ENCODE measurements at regions not wholly inside any gene's neighbourhood (a gene's known extent, or its start where the extent isn't known, plus 50 kb on each side); places are given as distances from the start of the nearest gene placed in this dataset.

GRCh38 chr3:162842549-162843216, 1346.1 kb downstream of the OTOL1 start:
- no peak overlapping the region for H3K9ac ChIP-seq (ENCODE audit: low read depth, low read length)
- H3K36me3 ChIP-seq (ENCODE audit: insufficient read depth, low read depth, low read length): no peaks in the 10 kb centered on the region
- H3K27me3 ChIP-seq (ENCODE audit: insufficient read depth, low read length): no peaks in the 10 kb centered on the region
- H3K4me1 ChIP-seq (ENCODE audit: insufficient read depth, low read length): no peaks in the 10 kb centered on the region
- H3K4me3 ChIP-seq (ENCODE audit: low read length): no peak overlapping the region
- no peaks in the 10 kb centered on the region for H3K9me3 ChIP-seq (ENCODE audit: insufficient read depth, low read depth, low read length)
- H3K27ac ChIP-seq (ENCODE audit: low read length): no peak overlapping the region

- Histone ChIP-seq H3K27ac (ENCODE audit: low read length) (no peak overlapping the region), H3K9ac (ENCODE audit: low read depth, low read length) (no peak overlapping the region), H3K4me3 (ENCODE audit: low read length) (no peak overlapping the region), H3K27me3 (ENCODE audit: insufficient read depth, low read length) (no peaks in the 10 kb centered on the region), H3K9me3 (ENCODE audit: insufficient read depth, low read depth, low read length) (no peaks in the 10 kb centered on the region), H3K4me1 (ENCODE audit: insufficient read depth, low read length) (no peaks in the 10 kb centered on the region), H3K36me3 (ENCODE audit: insufficient read depth, low read depth, low read length) (no peaks in the 10 kb centered on the region)
Measured at GRCh38 chr3:162845918-162846317, 1349.3 kb downstream of the OTOL1 start.

- H3K4me3 ChIP-seq (ENCODE audit: low read length): no peak overlapping the region
- H3K9ac ChIP-seq (ENCODE audit: low read depth, low read length): no peak overlapping the region
- no peaks in the 10 kb centered on the region for H3K36me3 ChIP-seq (ENCODE audit: insufficient read depth, low read depth, low read length)
- H3K27me3 ChIP-seq (ENCODE audit: insufficient read depth, low read length): no peaks in the 10 kb centered on the region
- H3K4me1 ChIP-seq (ENCODE audit: insufficient read depth, low read length): no peaks in the 10 kb centered on the region
- H3K9me3 ChIP-seq (ENCODE audit: insufficient read depth, low read depth, low read length): no peaks in the 10 kb centered on the region
- no peak overlapping the region for H3K27ac ChIP-seq (ENCODE audit: low read length)
Measured at GRCh38 chr3:162847511-162847910, 1350.9 kb downstream of the OTOL1 start.

- no peaks in the 10 kb centered on the region for H3K36me3 ChIP-seq (ENCODE audit: insufficient read depth, low read depth, low read length)
- no peak overlapping the region for H3K4me3 ChIP-seq (ENCODE audit: low read length)
- H3K9me3 ChIP-seq (ENCODE audit: insufficient read depth, low read depth, low read length): peaks cover 8% of the 10 kb centered on the region; the same call in 1 of the 2 replicates
- no peak overlapping the region for H3K27ac ChIP-seq (ENCODE audit: low read length)
- H3K9ac ChIP-seq (ENCODE audit: low read depth, low read length): no peak overlapping the region
- H3K4me1 ChIP-seq (ENCODE audit: insufficient read depth, low read length): no peaks in the 10 kb centered on the region
- no peaks in the 10 kb centered on the region for H3K27me3 ChIP-seq (ENCODE audit: insufficient read depth, low read length)
Measured at GRCh38 chr3:162863579-162863978, 1367.0 kb downstream of the OTOL1 start.

GRCh38 chr3:162865466-162865865, 1368.9 kb downstream of the OTOL1 start:
- no peak overlapping the region for H3K27ac ChIP-seq (ENCODE audit: low read length)
- H3K27me3 ChIP-seq (ENCODE audit: insufficient read depth, low read length): no peaks in the 10 kb centered on the region
- H3K36me3 ChIP-seq (ENCODE audit: insufficient read depth, low read depth, low read length): no peaks in the 10 kb centered on the region
- no peaks in the 10 kb centered on the region for H3K4me1 ChIP-seq (ENCODE audit: insufficient read depth, low read length)
- no peak overlapping the region for H3K9ac ChIP-seq (ENCODE audit: low read depth, low read length)
- no peak overlapping the region for H3K4me3 ChIP-seq (ENCODE audit: low read length)
- H3K9me3 ChIP-seq (ENCODE audit: insufficient read depth, low read depth, low read length): no peaks in the 10 kb centered on the region

GRCh38 chr3:162879021-162879562, 1382.5 kb downstream of the OTOL1 start:
- no peak overlapping the region for H3K9ac ChIP-seq (ENCODE audit: low read depth, low read length)
- no peak overlapping the region for H3K4me3 ChIP-seq (ENCODE audit: low read length)

GRCh38 chr3:162884373-162884772, 1387.8 kb downstream of the OTOL1 start:
- Histone ChIP-seq H3K36me3 (ENCODE audit: insufficient read depth, low read depth, low read length) (no peaks in the 10 kb centered on the region), H3K9ac (ENCODE audit: low read depth, low read length) (no peak overlapping the region), H3K4me3 (ENCODE audit: low read length) (no peak overlapping the region), H3K27ac (ENCODE audit: low read length) (no peak overlapping the region), H3K9me3 (ENCODE audit: insufficient read depth, low read depth, low read length) (no peaks in the 10 kb centered on the region), H3K27me3 (ENCODE audit: insufficient read depth, low read length) (no peaks in the 10 kb centered on the region), H3K4me1 (ENCODE audit: insufficient read depth, low read length) (no peaks in the 10 kb centered on the region)

More at GRCh38 chr3:162879021-162879562, 1382.5 kb downstream of the OTOL1 start:
- H3K4me1 ChIP-seq (ENCODE audit: insufficient read depth, low read length): no peaks in the 10 kb centered on the region
- H3K36me3 ChIP-seq (ENCODE audit: insufficient read depth, low read depth, low read length): no peaks in the 10 kb centered on the region
- H3K27me3 ChIP-seq (ENCODE audit: insufficient read depth, low read length): no peaks in the 10 kb centered on the region
- H3K27ac ChIP-seq (ENCODE audit: low read length): no peak overlapping the region
- no peaks in the 10 kb centered on the region for H3K9me3 ChIP-seq (ENCODE audit: insufficient read depth, low read depth, low read length)

GRCh38 chr3:162892921-162893793, 1396.5 kb downstream of the OTOL1 start:
- Histone ChIP-seq H3K4me3 (ENCODE audit: low read length) (no peak overlapping the region), H3K9me3 (ENCODE audit: insufficient read depth, low read depth, low read length) (no peaks in the 10 kb centered on the region), H3K36me3 (ENCODE audit: insufficient read depth, low read depth, low read length) (no peaks in the 10 kb centered on the region), H3K9ac (ENCODE audit: low read depth, low read length) (no peak overlapping the region), H3K4me1 (ENCODE audit: insufficient read depth, low read length) (no peaks in the 10 kb centered on the region), H3K27me3 (ENCODE audit: insufficient read depth, low read length) (no peaks in the 10 kb centered on the region), H3K27ac (ENCODE audit: low read length) (no peak overlapping the region)

- Histone ChIP-seq H3K9ac (ENCODE audit: low read depth, low read length) (no peak overlapping the region), H3K4me1 (ENCODE audit: insufficient read depth, low read length) (no peaks in the 10 kb centered on the region), H3K27ac (ENCODE audit: low read length) (no peak overlapping the region), H3K36me3 (ENCODE audit: insufficient read depth, low read depth, low read length) (no peaks in the 10 kb centered on the region), H3K9me3 (ENCODE audit: insufficient read depth, low read depth, low read length) (no peaks in the 10 kb centered on the region), H3K4me3 (ENCODE audit: low read length) (no peak overlapping the region), H3K27me3 (ENCODE audit: insufficient read depth, low read length) (no peaks in the 10 kb centered on the region)
Measured at GRCh38 chr3:162897291-162897690, 1400.7 kb downstream of the OTOL1 start.

- Histone ChIP-seq H3K36me3 (ENCODE audit: insufficient read depth, low read depth, low read length) (no peaks in the 10 kb centered on the region), H3K27ac (ENCODE audit: low read length) (no peak overlapping the region)
Measured at GRCh38 chr3:162932503-162932902, 1435.9 kb downstream of the OTOL1 start.

GRCh38 chr3:162933656-162934055, 1437.0 kb downstream of the OTOL1 start:
- Histone ChIP-seq H3K36me3 (ENCODE audit: insufficient read depth, low read depth, low read length) (no peaks in the 10 kb centered on the region), H3K27me3 (ENCODE audit: insufficient read depth, low read length) (no peaks in the 10 kb centered on the region), H3K4me1 (ENCODE audit: insufficient read depth, low read length) (no peaks in the 10 kb centered on the region), H3K9me3 (ENCODE audit: insufficient read depth, low read depth, low read length) (no peaks in the 10 kb centered on the region), H3K27ac (ENCODE audit: low read length) (no peak overlapping the region), H3K9ac (ENCODE audit: low read depth, low read length) (no peak overlapping the region), H3K4me3 (ENCODE audit: low read length) (no peak overlapping the region)

More at GRCh38 chr3:162932503-162932902, 1435.9 kb downstream of the OTOL1 start:
- Histone ChIP-seq H3K27me3 (ENCODE audit: insufficient read depth, low read length) (no peaks in the 10 kb centered on the region), H3K4me3 (ENCODE audit: low read length) (no peak overlapping the region), H3K9me3 (ENCODE audit: insufficient read depth, low read depth, low read length) (no peaks in the 10 kb centered on the region), H3K4me1 (ENCODE audit: insufficient read depth, low read length) (no peaks in the 10 kb centered on the region), H3K9ac (ENCODE audit: low read depth, low read length) (no peak overlapping the region)

GRCh38 chr3:162936706-162937105, 1440.1 kb downstream of the OTOL1 start:
- Histone ChIP-seq H3K36me3 (ENCODE audit: insufficient read depth, low read depth, low read length) (no peaks in the 10 kb centered on the region), H3K4me1 (ENCODE audit: insufficient read depth, low read length) (no peaks in the 10 kb centered on the region), H3K27ac (ENCODE audit: low read length) (no peak overlapping the region), H3K4me3 (ENCODE audit: low read length) (no peak overlapping the region), H3K9me3 (ENCODE audit: insufficient read depth, low read depth, low read length) (no peaks in the 10 kb centered on the region), H3K9ac (ENCODE audit: low read depth, low read length) (no peak overlapping the region), H3K27me3 (ENCODE audit: insufficient read depth, low read length) (no peaks in the 10 kb centered on the region)
